HG02870 (cell line): ENCODE measurements at regions not wholly inside any gene's neighbourhood (a gene's known extent, or its start where the extent isn't known, plus 50 kb on each side); places are given as distances from the start of the nearest gene placed in this dataset.

ENCODE experiments used
- ATAC-seq: cut with Tn5 transposase; IDR thresholded peaks from one replicate; pipeline ENCODE4 v1.9.1; 2021; ENCODE audit warnings: mild to moderate bottlenecking, moderate library complexity; ENCODE audit not compliant: unreplicated experiment

- ATAC-seq = no peak
These were observed 121.3 kb upstream of the MGMT start for GRCh38 chr10:129345763-129346162.

GRCh38 chr10:129350690-129351089, 116.4 kb upstream of the MGMT start:
- no peak for ATAC-seq

GRCh38 chr10:129353101-129353500, 113.9 kb upstream of the MGMT start:
- ATAC-seq = no peak

GRCh38 chr10:129360046-129360445, 107.0 kb upstream of the MGMT start:
- ATAC-seq = no peak

GRCh38 chr10:129361676-129362376, 105.2 kb upstream of the MGMT start:
- ATAC-seq = no peak

GRCh38 chr10:129364949-129365348, 102.1 kb upstream of the MGMT start:
- ATAC-seq = no peak

- no peak for ATAC-seq
These were observed 101.2 kb upstream of the MGMT start for GRCh38 chr10:129365767-129366402.

- ATAC-seq = no peak
These were observed 100.6 kb upstream of the MGMT start for GRCh38 chr10:129366450-129366849.

GRCh38 chr10:129369566-129369965, 97.5 kb upstream of the MGMT start:
- no peak for ATAC-seq

- no peak for ATAC-seq
These were observed 95.5 kb upstream of the MGMT start for GRCh38 chr10:129371541-129371940.

- ATAC-seq = no peak
These were observed 94.9 kb upstream of the MGMT start for GRCh38 chr10:129372172-129372571.

GRCh38 chr10:129373231-129373630, 93.8 kb upstream of the MGMT start:
- no peak for ATAC-seq

- no peak for ATAC-seq
These were observed 93.3 kb upstream of the MGMT start for GRCh38 chr10:129373718-129374117.

- ATAC-seq = no peak
These were observed 91.9 kb upstream of the MGMT start for GRCh38 chr10:129375171-129375570.

GRCh38 chr10:129375912-129376311, 91.1 kb upstream of the MGMT start:
- ATAC-seq = no peak

- no peak for ATAC-seq
These were observed 86.8 kb upstream of the MGMT start for GRCh38 chr10:129380279-129380678.

GRCh38 chr10:129381741-129382140, 85.3 kb upstream of the MGMT start:
- no peak for ATAC-seq

GRCh38 chr10:129382401-129382800, 84.6 kb upstream of the MGMT start:
- no peak for ATAC-seq

GRCh38 chr10:129383651-129384050, 83.4 kb upstream of the MGMT start:
- ATAC-seq = no peak

- no peak for ATAC-seq
These were observed 81.4 kb upstream of the MGMT start for GRCh38 chr10:129385600-129385999.

- ATAC-seq = no peak
These were observed 80.4 kb upstream of the MGMT start for GRCh38 chr10:129386415-129387257.

- ATAC-seq = no peak
These were observed 79.8 kb upstream of the MGMT start for GRCh38 chr10:129387258-129387525.
